Muscle layer of colon (tissue), 2 donors: ENCODE measurements at regions not wholly inside any gene's neighbourhood (a gene's known extent, or its start where the extent isn't known, plus 50 kb on each side); places are given as distances from the start of the nearest gene placed in this dataset.
"Not testable (repeated sequence)": the region's sequence is repeated elsewhere in the genome, so short reads cannot be mapped to it uniquely, and the experiment has no call there.

Experiments
- H3K27ac ChIP-seq: one replicate; pipeline ENCODE4 v1.7.0; 2013; ENCODE audit warnings: low read depth, mild to moderate bottlenecking, low read length, moderate library complexity
- H3K27me3 ChIP-seq, 2 donors: one replicate each; pipeline ENCODE4 v1.7.0; 2013; ENCODE audit warnings: low read length in 2 of 2, mild to moderate bottlenecking in 2 of 2; ENCODE audit not compliant: insufficient read depth in 2 of 2, control insufficient read depth in 1 of 2
- H3K36me3 ChIP-seq: one replicate; pipeline ENCODE4 v1.7.0; 2013; ENCODE audit warnings: mild to moderate bottlenecking, low read length; ENCODE audit not compliant: insufficient read depth
- H3K4me1 ChIP-seq: one replicate; pipeline ENCODE4 v1.7.0; 2013; ENCODE audit warnings: mild to moderate bottlenecking, low read length; ENCODE audit not compliant: insufficient read depth
- H3K4me3 ChIP-seq, 2 donors: one replicate each; pipeline ENCODE4 v1.7.0; 2013; ENCODE audit warnings: low read length in 2 of 2, low read depth in 1 of 2, mild to moderate bottlenecking in 1 of 2, moderate library complexity in 1 of 2
- H3K9ac ChIP-seq: one replicate; pipeline ENCODE4 v1.7.0; 2013; ENCODE audit warnings: low read length
- H3K9me3 ChIP-seq: one replicate; pipeline ENCODE4 v1.7.0; 2013; ENCODE audit warnings: mild to moderate bottlenecking, low read length
- donor health status: abdominal sarcoma.
- donor health status: Adenocarcinoma of cecum.

DNA sequence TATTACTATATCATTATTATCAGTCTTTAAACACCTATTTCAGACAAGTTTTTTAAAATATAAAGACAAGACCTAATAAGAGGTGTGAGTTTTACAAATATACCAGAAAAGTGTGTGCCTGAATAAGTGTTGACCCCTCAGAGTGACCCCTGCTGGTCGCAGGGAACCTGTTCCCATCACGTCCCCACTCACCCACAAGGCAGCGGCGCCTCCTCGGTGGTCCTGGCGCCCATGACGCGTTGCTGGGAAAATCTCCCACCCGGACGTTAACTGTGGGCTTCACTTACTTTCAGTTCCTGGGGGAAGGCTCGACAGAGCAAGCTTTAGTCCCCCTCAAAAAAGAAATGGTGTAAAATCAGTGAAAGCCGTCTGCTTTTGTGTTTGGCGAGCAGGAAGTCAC lies 93.5 kb downstream of the TMEM18 start:
- no peak overlapping the region for H3K27ac ChIP-seq
- H3K4me3 ChIP-seq = no peak overlapping the region
- H3K9me3 ChIP-seq = no peaks in the 10 kb centered on the region
- no peaks in the 10 kb centered on the region for H3K4me1 ChIP-seq
- H3K27me3 ChIP-seq = no peaks in the 10 kb centered on the region
- H3K9ac ChIP-seq = no peak overlapping the region
- no peaks in the 10 kb centered on the region for H3K36me3 ChIP-seq

DNA sequence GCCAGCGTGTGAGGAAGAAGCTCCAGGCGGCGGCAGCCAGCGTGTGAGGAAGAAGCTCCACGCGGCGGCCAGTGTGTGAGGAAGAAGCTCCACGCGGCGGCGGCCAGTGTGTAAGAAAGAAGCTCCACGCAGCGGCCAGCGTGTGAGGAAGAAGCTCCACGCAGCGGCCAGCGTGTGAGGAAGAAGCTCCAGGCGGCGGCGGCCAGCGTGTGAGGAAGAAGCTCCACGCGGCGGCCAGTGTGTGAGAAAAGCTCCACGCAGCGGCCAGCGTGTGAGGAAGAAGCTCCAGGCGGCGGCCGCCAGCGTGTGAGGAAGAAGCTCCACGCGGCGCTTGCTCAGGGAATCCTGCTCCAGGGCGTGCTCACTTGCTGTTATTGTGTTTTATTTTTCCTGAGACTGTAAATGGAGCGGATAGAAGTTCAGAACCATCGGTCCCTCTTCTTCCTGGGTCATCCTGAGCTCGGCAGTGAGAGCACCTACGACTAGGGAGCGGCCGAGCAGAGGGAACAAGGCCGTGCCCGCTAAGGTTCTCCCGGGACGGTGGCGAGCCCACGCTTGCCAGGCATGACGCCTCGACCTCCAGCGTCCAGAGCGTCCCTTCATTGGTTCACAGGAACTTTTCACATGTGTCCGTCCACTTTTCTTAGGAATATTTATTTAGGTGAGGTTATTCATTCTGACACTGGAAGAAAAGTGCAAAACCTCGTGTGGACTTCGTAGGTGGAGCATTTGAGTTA lies 94.2 kb downstream of the TMEM18 start:
- Histone ChIP-seq H3K4me1 (no peaks in the 10 kb centered on the region), H3K9me3 (no peaks in the 10 kb centered on the region), H3K36me3 (no peaks in the 10 kb centered on the region), H3K9ac (no peak overlapping the region), H3K27ac (no peak overlapping the region), H3K27me3 (no peaks in the 10 kb centered on the region), H3K4me3 (no peak overlapping the region)

DNA sequence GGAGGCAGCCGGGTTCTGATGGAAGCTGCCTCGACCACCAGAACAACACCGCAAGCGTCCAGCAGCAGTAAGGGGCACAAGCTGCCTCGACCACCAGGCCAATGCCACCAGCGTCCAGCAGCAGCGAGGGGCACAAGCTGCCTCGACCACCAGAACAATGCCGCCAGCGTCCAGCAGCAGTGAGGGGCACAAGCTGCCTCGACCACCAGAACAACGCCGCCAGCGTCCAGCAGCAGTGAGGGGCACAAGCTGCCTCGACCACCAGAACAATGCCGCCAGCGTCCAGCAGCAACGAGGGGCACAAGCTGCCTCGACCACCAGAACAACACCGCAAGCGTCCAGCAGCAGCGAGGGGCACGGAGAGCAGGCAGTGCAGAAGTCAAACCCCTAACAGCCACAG lies 94.9 kb downstream of the TMEM18 start:
- H3K9me3 ChIP-seq, H3K9ac ChIP-seq, H3K27ac ChIP-seq, H3K27me3 ChIP-seq, H3K36me3 ChIP-seq, H3K4me1 ChIP-seq, H3K4me3 ChIP-seq: not testable (repeated sequence)

DNA sequence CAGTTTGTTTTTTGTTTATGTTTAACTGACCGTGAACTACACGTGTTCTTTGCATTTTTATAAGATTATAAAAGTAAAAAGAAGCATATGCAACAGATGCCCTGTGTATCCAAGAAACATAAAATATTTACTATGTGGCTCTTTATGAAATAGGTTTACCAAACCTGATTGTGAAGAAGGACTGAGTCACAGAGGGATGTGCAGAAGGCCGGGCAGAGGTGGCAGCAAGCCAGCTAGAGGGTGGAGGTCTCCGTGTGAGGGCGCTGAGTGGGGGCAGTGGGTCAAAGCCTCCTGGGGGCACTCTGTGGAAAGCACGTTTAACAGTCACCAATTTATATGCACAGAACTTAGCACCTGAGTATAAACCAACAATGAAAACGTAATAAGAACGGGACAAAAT lies 97.2 kb downstream of the TMEM18 start:
- H3K9me3 ChIP-seq = no peaks in the 10 kb centered on the region
- no peak overlapping the region for H3K9ac ChIP-seq
- H3K4me3 ChIP-seq = no peak overlapping the region
- H3K36me3 ChIP-seq = no peaks in the 10 kb centered on the region
- no peaks in the 10 kb centered on the region for H3K27me3 ChIP-seq
- no peaks in the 10 kb centered on the region for H3K4me1 ChIP-seq
- H3K27ac ChIP-seq = no peak overlapping the region

DNA sequence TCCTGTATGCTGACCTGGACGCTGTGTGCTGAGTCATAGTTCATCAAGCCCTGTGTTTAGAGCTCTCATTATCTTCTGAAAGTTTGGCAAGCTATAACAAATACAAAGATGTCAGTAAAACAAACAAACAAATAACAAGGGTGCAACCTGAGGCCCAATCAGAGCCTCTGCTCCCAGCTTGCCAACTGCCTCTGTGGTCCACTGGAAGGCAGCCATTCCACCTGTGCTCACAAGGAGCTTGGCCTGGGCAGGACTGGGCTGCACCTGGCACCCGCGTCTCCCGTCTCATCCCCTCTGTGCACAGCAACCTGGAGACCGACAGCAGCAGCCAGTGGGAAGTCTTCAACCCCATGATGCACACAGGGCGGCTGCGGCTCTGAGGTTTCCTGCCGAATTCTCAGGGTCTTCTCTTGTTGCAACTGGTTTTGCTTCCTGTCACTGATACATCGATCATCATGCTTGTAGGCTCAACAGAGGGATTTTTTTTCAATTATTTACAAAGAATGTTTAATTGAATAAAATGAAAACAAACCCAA lies 97.8 kb downstream of the TMEM18 start:
- no peak overlapping the region for H3K4me3 ChIP-seq
- H3K27me3 ChIP-seq = no peaks in the 10 kb centered on the region
- no peaks in the 10 kb centered on the region for H3K4me1 ChIP-seq

DNA sequence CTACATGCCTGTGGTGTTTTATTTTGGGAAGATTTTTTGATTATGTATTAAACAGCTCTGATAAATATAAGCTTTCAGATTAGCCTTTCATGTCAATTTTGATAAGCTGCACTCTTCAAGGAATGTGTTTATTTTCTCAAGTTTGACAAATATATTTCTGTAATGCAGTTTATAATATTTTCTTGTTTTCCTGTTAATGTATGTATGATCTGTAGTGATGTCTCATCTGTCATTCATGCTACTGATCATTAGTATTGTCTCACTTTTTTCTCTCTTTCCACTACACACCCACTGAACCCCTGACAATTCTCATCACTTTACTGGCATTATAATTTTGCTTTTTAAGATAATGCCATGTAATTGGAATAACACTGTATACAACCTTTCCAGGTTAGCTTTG lies 100.9 kb downstream of the TMEM18 start:
- Histone ChIP-seq H3K36me3 (no peaks in the 10 kb centered on the region), H3K9me3 (no peaks in the 10 kb centered on the region)

More for the DNA sequence above, 97.8 kb downstream of the TMEM18 start:
- Histone ChIP-seq H3K36me3 (no peaks in the 10 kb centered on the region), H3K9ac (no peak overlapping the region), H3K9me3 (no peaks in the 10 kb centered on the region), H3K27ac (no peak overlapping the region)

DNA sequence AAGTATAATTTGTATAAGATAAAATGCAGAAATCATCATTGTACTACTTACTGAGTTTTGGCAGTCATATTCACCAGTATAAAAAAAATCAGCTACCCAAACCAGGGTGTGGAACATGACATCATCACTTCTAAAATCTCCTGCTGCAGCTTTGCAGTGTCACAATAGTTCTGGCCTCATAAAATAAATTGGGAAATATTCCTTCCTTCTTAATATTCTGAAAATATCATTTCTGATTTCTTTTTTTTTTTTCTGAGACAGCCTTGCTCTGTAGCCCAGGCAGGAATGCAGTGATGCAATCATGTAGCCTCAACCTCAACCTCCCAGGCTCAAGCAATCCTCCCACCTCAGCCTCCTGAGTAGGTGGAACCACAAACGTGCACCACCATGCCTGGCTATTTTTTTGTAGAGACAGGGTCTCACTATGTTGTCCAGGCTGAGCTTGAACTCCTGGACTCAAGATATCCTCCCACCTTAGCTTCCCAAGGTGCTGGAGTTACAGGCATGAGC lies 101.4 kb downstream of the TMEM18 start:
- H3K4me3 ChIP-seq = no peak overlapping the region
- no peaks in the 10 kb centered on the region for H3K9me3 ChIP-seq
- H3K4me1 ChIP-seq = no peaks in the 10 kb centered on the region
- H3K36me3 ChIP-seq = no peaks in the 10 kb centered on the region
- H3K27ac ChIP-seq = no peak overlapping the region
- no peak overlapping the region for H3K9ac ChIP-seq
- no peaks in the 10 kb centered on the region for H3K27me3 ChIP-seq

More for the DNA sequence above, 100.9 kb downstream of the TMEM18 start:
- no peak overlapping the region for H3K4me3 ChIP-seq
- H3K27me3 ChIP-seq = no peaks in the 10 kb centered on the region
- no peak overlapping the region for H3K9ac ChIP-seq
- H3K27ac ChIP-seq = no peak overlapping the region
- no peaks in the 10 kb centered on the region for H3K4me1 ChIP-seq

DNA sequence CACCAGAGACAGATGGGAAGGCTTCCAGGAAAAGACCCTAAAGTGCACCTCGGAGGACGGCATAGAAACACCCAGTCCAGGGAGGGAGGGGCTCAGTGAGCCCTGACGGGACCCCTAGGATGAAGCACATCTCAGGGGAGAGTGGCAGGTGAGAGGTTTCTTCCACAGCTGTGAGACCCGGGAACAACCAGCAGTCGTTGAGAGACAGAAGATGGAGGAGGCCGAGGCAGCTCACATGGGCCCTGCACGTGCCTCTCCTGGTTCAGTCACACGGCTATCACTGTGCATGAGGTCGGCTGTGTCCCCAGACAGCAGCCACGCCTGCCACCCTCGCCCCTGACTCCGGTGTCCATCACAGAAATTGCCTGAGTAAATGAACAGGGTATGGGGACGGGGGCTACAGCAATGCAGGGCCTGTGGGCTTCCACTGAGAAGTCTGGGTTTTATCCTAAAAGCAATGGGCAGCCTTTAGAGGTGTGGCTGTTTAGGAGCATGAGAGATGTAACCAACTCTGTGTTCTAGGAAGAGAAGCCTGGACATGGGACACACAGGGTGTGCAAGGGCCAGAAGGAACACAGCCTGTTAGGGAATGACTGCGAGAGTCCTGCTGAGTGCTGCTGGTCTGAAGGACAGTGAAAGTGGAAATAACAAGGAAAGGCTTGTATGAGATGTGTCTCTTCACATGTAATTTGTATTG lies 102.0 kb downstream of the TMEM18 start:
- Histone ChIP-seq H3K36me3 (no peaks in the 10 kb centered on the region), H3K27me3 (no peaks in the 10 kb centered on the region), H3K4me1 (no peaks in the 10 kb centered on the region), H3K4me3 (no peak overlapping the region), H3K9ac (no peak overlapping the region), H3K9me3 (no peaks in the 10 kb centered on the region), H3K27ac (no peak overlapping the region)

DNA sequence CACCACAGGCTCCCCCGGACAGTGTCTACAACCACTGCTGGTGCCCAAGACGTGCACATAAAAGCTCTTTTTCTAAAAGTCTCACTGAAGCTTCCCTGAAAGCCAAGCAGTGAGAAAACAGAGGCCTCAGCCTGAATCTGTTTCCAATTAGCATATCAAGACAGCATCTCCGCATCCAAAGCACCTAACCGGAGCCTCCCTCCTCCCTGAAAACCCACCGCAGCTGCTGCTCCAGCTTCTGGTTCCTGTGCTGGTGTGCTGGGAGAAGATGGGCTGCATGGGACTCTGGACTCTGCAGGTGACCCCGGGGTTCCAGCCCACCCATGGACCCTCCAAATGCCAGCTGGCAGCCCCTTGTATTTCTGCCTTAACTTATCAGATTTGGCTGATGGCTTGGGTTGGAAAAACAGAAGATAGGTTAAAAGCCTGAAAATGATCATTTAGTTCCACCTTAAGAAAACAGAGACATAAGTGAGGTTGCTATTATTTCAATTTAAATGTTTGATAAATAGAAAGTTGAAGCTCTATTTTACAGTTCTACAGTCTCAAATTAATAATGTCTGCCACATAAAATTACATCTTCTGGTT lies 103.3 kb downstream of the TMEM18 start:
- Histone ChIP-seq H3K27me3 (no peaks in the 10 kb centered on the region), H3K36me3 (no peaks in the 10 kb centered on the region), H3K9ac (no peak overlapping the region), H3K27ac (no peak overlapping the region), H3K9me3 (no peaks in the 10 kb centered on the region), H3K4me1 (no peaks in the 10 kb centered on the region), H3K4me3 (no peak overlapping the region)

DNA sequence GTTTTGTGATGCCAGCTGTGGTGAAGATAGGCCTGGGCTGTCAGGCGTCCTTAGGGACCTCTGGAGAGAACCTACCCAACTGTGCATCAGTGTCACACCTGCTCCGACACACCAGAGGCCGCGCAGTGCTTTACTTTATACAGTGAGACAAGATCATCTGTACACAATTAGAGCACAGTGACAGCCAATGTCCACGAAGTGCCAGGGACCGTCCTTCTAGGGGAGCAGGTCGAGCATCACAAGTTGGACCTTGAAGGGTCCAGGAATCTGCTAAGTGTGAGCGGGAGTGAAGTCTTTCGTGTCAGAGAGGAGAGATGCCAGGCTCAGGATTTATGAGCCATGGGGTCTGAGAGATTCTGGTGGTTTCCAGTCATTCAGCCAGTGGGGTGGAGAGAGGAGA lies 104.2 kb downstream of the TMEM18 start:
- Histone ChIP-seq H3K9ac (no peak overlapping the region), H3K27me3 (no peaks in the 10 kb centered on the region), H3K9me3 (no peaks in the 10 kb centered on the region)

DNA sequence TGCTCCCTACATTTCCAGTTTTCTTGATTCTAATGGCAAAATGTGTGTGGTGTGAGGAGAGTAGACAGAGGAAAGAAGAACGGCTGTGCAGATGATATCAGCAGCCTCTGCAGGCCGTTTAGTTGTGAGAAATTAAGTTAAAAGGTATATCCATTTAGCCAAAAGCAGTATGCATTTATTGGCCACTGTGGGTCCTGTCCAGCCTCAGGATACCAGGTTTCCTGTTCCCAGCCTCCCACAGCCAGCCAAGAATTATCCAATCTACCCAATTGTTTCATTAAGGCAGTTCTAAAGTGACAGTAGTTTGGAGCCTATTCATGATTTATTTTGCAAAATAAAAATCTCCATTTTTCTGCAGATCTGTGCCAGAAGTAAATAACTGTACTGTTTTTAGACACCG lies 107.5 kb downstream of the TMEM18 start:
- no peak overlapping the region for H3K9ac ChIP-seq
- no peak overlapping the region for H3K4me3 ChIP-seq
- H3K36me3 ChIP-seq = no peaks in the 10 kb centered on the region
- H3K9me3 ChIP-seq = no peaks in the 10 kb centered on the region
- no peak overlapping the region for H3K27ac ChIP-seq
- H3K27me3 ChIP-seq = no peaks in the 10 kb centered on the region
- no peaks in the 10 kb centered on the region for H3K4me1 ChIP-seq

More for the DNA sequence above, 104.2 kb downstream of the TMEM18 start:
- no peaks in the 10 kb centered on the region for H3K36me3 ChIP-seq
- no peak overlapping the region for H3K4me3 ChIP-seq
- H3K27ac ChIP-seq = no peak overlapping the region
- H3K4me1 ChIP-seq = no peaks in the 10 kb centered on the region
